HG03280 (cell line): ENCODE measurements at regions not wholly inside any gene's neighbourhood (a gene's known extent, or its start where the extent isn't known, plus 50 kb on each side); places are given as distances from the start of the nearest gene placed in this dataset.

Experiments
- ATAC-seq: cut with Tn5 transposase; IDR thresholded peaks from one replicate; pipeline ENCODE4 v1.9.1; 2021; ENCODE audit warnings: mild to moderate bottlenecking, moderate library complexity; ENCODE audit not compliant: unreplicated experiment

GRCh38 chr16:74183601-74184360 lies 112.8 kb upstream of the PSMD7 start:
- no peak for ATAC-seq

- ATAC-seq, result no peak
Observed at GRCh38 chr16:74169687-74170376, 126.8 kb upstream of the PSMD7 start.

GRCh38 chr16:74169066-74169465 lies 127.5 kb upstream of the PSMD7 start:
- no peak for ATAC-seq

GRCh38 chr16:74168445-74168844 lies 128.2 kb upstream of the PSMD7 start:
- no peak for ATAC-seq

GRCh38 chr16:74166456-74166855 lies 130.2 kb upstream of the PSMD7 start:
- ATAC-seq, result no peak

- no peak for ATAC-seq
Observed at GRCh38 chr16:74165566-74166080, 131.0 kb upstream of the PSMD7 start.

GRCh38 chr16:74160759-74161158 lies 135.9 kb upstream of the PSMD7 start:
- ATAC-seq, result no peak

- ATAC-seq, result no peak
Observed at GRCh38 chr16:74153773-74154172, 142.8 kb upstream of the PSMD7 start.

- ATAC-seq, result no peak
Observed at GRCh38 chr16:74146643-74147042, 150.0 kb upstream of the PSMD7 start.

GRCh38 chr16:74143171-74143570 lies 153.4 kb upstream of the PSMD7 start:
- no peak for ATAC-seq

- ATAC-seq, result no peak
Observed at GRCh38 chr16:74141015-74141414, 155.6 kb upstream of the PSMD7 start.

GRCh38 chr16:74140557-74140956 lies 156.1 kb upstream of the PSMD7 start:
- ATAC-seq, result no peak

GRCh38 chr16:74123826-74124225 lies 172.8 kb upstream of the PSMD7 start:
- no peak for ATAC-seq

- no peak for ATAC-seq
Observed at GRCh38 chr16:74123195-74123594, 173.4 kb upstream of the PSMD7 start.

GRCh38 chr16:74117798-74118197 lies 178.8 kb upstream of the PSMD7 start:
- no peak for ATAC-seq

GRCh38 chr16:74113545-74113944 lies 183.1 kb upstream of the PSMD7 start:
- ATAC-seq, result no peak

GRCh38 chr16:74111456-74111982 lies 185.1 kb upstream of the PSMD7 start:
- no peak for ATAC-seq

GRCh38 chr16:74107795-74108610 lies 188.6 kb upstream of the PSMD7 start:
- peak; percentile 72 for ATAC-seq

- ATAC-seq, result no peak
Observed at GRCh38 chr16:74104022-74104421, 192.6 kb upstream of the PSMD7 start.

- no peak for ATAC-seq
Observed at GRCh38 chr16:74101379-74102137, 195.1 kb upstream of the PSMD7 start.
